Esophagus mucosa (tissue), 1 donor: ENCODE measurements at regions not wholly inside any gene's neighbourhood (a gene's known extent, or its start where the extent isn't known, plus 50 kb on each side); places are given as distances from the start of the nearest gene placed in this dataset.
"Not testable (repeated sequence)": the region's sequence is repeated elsewhere in the genome, so short reads cannot be mapped to it uniquely, and the experiment has no call there.

ENCODE experiments used
- ATAC-seq: fragments of 200-7000 bp; cut with Tn5 transposase; one replicate; pipeline ENCODE4 v1.9.1; 2020
- donor health status: DM: yes; HTN: yes; CAD: no.

- ATAC-seq: no peak
Measured at GRCh38 chr20:47950124-47950912, 165.0 kb upstream of the SULF2 start.

DNA sequence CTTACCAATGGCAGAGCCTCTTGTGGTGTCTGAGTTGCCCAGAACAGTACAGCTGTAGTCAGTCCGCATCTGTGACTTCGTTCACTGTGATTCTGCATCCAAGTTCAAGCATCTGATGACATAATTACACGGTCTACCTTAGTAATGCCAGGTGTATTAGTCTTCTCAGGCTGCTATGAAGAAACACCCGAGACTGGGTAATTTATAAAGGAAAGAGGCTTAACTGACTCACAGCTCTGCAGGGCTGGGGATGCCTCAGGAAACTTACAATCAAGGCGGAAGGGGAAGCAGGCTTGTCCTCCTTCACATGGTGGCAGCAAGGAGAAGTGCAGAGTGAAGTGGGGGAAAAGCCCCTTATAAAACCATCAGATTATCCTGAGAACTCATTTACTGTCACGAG is 163.9 kb upstream of the SULF2 start:
- ATAC-seq: peak; percentile 60

DNA sequence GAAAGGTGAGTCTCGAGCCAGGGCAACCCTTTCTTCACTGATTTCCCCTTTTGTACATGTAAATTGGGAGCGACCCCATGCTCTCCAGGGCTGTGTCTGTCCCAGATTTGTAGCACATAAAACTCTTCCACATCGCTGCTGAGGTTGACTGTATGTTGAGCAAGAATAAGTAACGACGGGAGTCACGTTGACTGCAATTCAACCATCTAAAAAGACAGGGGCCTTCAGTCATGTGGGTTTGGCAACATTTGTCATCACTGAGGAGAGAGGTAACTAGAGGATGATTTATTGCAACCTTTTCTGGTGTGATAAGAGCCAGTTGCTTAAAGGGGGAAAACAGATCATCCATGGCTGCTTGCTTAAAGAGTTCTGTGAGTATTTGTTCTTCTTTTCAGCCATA is 159.4 kb upstream of the SULF2 start:
- no peak for ATAC-seq

- no peak for ATAC-seq
Measured at GRCh38 chr20:47941869-47942268, 156.6 kb upstream of the SULF2 start.

- ATAC-seq: no peak
Measured at GRCh38 chr20:47940101-47940813, 155.0 kb upstream of the SULF2 start.

DNA sequence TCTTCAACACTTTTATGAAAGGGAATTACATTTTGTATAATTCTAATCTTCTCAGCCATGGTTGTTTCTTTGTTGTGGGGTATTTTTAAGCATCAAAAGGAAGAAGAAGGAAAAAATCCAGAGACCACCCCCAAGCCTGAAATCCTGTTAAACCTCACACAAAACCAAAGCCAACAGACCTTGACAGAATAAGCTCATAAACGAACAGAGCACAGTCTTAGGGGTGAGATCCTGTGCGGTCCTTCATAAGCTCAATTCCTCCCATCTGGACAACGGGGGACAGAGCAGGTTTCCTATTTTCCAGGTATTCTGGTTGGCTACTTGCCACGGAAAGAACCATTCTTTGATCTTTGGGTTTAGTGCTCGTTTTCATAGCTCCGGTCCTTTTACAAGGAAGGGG is 151.3 kb upstream of the SULF2 start:
- no peak for ATAC-seq

- ATAC-seq: no peak
Measured at GRCh38 chr20:47934761-47935160, 149.5 kb upstream of the SULF2 start.

- no peak for ATAC-seq
Measured at GRCh38 chr20:47931443-47931842, 146.2 kb upstream of the SULF2 start.

GRCh38 chr20:47931002-47931401 is 145.7 kb upstream of the SULF2 start:
- no peak for ATAC-seq

- ATAC-seq: peak; percentile 15
Measured at GRCh38 chr20:47929368-47930115, 144.3 kb upstream of the SULF2 start.

- peak; percentile 40 for ATAC-seq
Measured at GRCh38 chr20:47927944-47928343, 142.7 kb upstream of the SULF2 start.

DNA sequence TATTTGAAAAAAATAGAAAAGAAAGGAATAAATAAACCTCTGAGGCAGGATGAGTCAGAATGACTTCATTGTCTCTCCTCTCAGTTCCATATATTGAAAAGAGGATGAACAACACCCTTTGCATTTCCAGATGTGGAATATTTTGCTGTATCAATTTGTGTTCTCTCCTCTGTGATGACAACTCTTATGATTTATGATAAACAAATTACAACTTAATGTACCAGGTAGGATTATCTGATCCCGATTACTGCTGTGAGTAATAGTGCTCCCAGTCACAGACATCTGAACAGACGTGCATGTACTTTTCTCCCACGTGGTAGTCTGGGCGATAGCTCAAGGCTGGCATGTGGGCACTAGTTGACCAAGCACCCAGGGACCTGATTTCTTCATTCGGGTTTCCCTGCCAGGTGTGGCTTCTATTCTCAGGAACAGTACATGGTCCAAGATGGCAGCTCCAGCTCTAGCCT is 142.1 kb upstream of the SULF2 start:
- peak; percentile 95 for ATAC-seq

DNA sequence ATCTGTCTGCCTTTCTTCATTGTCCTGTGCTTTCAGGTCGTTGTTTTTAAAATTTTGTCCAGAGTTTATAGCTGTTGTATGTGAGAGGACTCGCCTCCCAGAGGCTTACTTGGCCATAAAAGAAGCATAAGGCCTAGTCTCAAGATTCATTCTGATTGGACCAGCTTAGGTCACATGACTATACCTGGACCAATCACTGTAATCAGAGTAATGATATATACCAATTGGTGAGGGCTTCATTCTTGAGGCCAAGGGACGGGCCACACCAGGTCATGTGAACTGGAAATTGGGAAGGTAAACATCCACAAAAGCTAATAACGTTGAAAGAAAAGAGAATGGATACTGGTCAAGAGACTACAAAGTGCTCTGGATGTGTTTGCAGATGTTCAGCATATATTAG is 141.4 kb upstream of the SULF2 start:
- ATAC-seq: no peak

GRCh38 chr20:47925593-47925992 is 140.3 kb upstream of the SULF2 start:
- ATAC-seq: no peak

DNA sequence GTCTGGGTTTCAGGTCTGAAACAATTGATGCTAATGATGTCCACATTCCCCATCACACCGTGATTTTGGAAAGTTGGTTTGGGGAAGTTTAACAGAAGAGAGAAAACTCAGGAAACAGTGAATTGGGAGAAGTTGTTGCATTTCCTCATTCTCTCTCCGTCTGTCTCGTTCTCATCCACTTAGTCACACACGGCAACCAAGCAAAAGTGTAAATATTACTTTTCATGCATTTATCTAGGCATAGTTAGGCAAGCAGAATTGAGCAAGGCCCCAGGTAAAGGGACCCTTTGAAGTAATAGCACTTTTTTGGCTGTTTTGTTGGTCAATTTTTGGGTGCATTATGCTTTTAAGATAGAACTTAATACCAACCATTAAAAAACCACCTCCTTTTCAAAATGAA is 137.0 kb upstream of the SULF2 start:
- no peak for ATAC-seq

DNA sequence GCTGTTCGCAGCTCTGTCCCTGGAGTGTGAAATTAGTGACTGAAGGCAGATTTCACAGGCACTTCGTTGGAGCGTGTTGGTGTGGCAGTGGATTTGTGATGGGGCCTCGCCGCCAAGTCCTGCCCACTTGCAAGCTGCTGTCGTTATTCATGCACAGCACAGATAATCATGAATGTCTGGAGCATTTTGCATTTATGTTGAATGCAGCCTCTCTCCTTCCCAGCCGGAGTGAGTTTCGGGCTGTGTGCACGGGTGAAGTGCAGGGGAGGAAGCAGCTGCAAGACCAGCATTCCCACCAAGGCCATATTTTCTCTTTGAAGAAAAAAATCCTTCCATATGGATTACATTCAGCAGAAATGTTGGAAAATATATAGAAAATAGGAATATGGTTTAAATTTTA is 136.5 kb upstream of the SULF2 start:
- ATAC-seq: not testable (repeated sequence)

- no peak for ATAC-seq
Measured at GRCh38 chr20:47921408-47921807, 136.1 kb upstream of the SULF2 start.

DNA sequence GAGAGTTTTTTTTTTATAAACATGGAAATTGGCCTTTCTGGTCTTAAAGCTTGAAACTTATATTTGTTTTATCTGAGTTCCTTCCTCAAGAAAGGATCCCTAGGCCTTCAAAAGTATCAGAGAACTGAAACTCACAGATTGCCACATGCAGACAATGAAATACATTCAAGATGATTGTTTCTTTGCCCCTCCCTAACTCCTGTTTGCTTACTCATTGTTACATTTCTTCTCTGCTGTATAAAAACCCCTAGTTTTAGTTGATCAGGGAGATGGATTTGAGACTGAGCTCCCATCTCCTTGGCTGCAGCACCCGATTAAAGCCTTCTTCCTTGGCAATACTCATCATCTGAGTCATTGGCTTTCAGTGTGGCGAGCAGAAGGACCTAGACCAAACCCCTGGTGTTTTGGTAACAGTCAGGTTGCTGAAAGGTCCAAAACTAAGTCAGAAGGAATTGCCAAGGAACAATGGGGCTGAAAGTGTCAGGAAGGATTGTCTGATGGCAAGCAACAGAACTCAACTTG is 132.3 kb upstream of the SULF2 start:
- no peak for ATAC-seq

DNA sequence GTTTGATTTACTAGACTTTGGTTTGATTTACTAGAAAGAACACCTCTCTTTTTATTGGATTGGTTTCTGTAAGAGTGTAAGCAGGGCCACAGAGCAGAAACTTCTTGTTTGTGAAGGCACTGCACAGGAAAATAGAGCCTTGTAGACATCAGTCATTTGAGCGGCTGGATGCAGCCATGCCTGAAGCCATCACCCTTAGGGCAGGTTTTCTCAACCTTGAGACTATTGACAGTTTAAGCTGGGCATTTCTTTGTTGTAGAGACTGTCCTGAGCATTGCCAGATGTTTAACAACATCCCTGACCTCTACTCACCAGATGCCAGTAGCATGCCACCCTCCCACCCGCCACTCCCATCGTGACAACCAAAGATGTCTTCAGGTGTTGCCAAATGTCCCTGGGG is 130.2 kb upstream of the SULF2 start:
- ATAC-seq: no peak

- ATAC-seq: no peak
Measured at GRCh38 chr20:47914792-47915191, 129.5 kb upstream of the SULF2 start.

- not testable (repeated sequence) for ATAC-seq
Measured at GRCh38 chr20:47912786-47913501, 127.7 kb upstream of the SULF2 start.

GRCh38 chr20:47912165-47912564 is 126.9 kb upstream of the SULF2 start:
- not testable (repeated sequence) for ATAC-seq
